ENCODE measurements at regions not wholly inside any gene's neighbourhood (a gene's known extent, or its start where the extent isn't known, plus 50 kb on each side); places are given as distances from the start of the nearest gene placed in this dataset.
"Not testable (repeated sequence)": the region's sequence is repeated elsewhere in the genome, so short reads cannot be mapped to it uniquely, and the experiment has no call there.

- H3K36me3 Mint-ChIP-seq (ENCODE audit: unreplicated experiment): no peaks in the 10 kb centered on the region
- no peak overlapping the region for H3K27ac Mint-ChIP-seq (ENCODE audit: unreplicated experiment)
- no peak for TF ChIP-seq CTCF (IDR thresholded peaks at IDR 0.05)
- no peak for DNase-seq (ENCODE audit: extremely low spot score, unreplicated experiment)
- H3K9me3 Mint-ChIP-seq (ENCODE audit: unreplicated experiment): no peaks in the 10 kb centered on the region
- H3K4me3 Mint-ChIP-seq (ENCODE audit: unreplicated experiment): no peak overlapping the region
- H3K4me1 Mint-ChIP-seq (ENCODE audit: unreplicated experiment): no peaks in the 10 kb centered on the region
- peaks cover 14% of the 10 kb centered on the region for H3K27me3 Mint-ChIP-seq (ENCODE audit: unreplicated experiment)
Observed at GRCh38 chr12:78284417-78284816, 453.7 kb downstream of the NAV3 start.

- no peak for TF ChIP-seq CTCF (IDR thresholded peaks at IDR 0.05)
- Mint-ChIP-seq H3K4me3 (ENCODE audit: unreplicated experiment) (peak overlapping the region; percentile 5), H3K27me3 (ENCODE audit: unreplicated experiment) (no peaks in the 10 kb centered on the region), H3K36me3 (ENCODE audit: unreplicated experiment) (no peaks in the 10 kb centered on the region), H3K9me3 (ENCODE audit: unreplicated experiment) (no peaks in the 10 kb centered on the region), H3K4me1 (ENCODE audit: unreplicated experiment) (peaks cover 34% of the 10 kb centered on the region), H3K27ac (ENCODE audit: unreplicated experiment) (peak overlapping the region; percentile 81)
- DNase-seq (ENCODE audit: extremely low spot score, unreplicated experiment): no peak
Observed at GRCh38 chr12:78290606-78291345, 460.1 kb downstream of the NAV3 start.

- peaks cover 34% of the 10 kb centered on the region for H3K4me1 Mint-ChIP-seq (ENCODE audit: unreplicated experiment)
- H3K36me3 Mint-ChIP-seq (ENCODE audit: unreplicated experiment): no peaks in the 10 kb centered on the region
- no peak overlapping the region for H3K27ac Mint-ChIP-seq (ENCODE audit: unreplicated experiment)
- H3K4me3 Mint-ChIP-seq (ENCODE audit: unreplicated experiment): no peak overlapping the region
- no peaks in the 10 kb centered on the region for H3K27me3 Mint-ChIP-seq (ENCODE audit: unreplicated experiment)
- no peak for TF ChIP-seq CTCF (IDR thresholded peaks at IDR 0.05)
- no peaks in the 10 kb centered on the region for H3K9me3 Mint-ChIP-seq (ENCODE audit: unreplicated experiment)
- DNase-seq (ENCODE audit: extremely low spot score, unreplicated experiment): no peak
Observed at GRCh38 chr12:78293059-78293686, 462.5 kb downstream of the NAV3 start.

- not testable (repeated sequence) for H3K27me3 Mint-ChIP-seq (ENCODE audit: unreplicated experiment); H3K27ac Mint-ChIP-seq (ENCODE audit: unreplicated experiment); H3K4me3 Mint-ChIP-seq (ENCODE audit: unreplicated experiment); H3K4me1 Mint-ChIP-seq (ENCODE audit: unreplicated experiment); H3K9me3 Mint-ChIP-seq (ENCODE audit: unreplicated experiment); DNase-seq (ENCODE audit: extremely low spot score, unreplicated experiment); H3K36me3 Mint-ChIP-seq (ENCODE audit: unreplicated experiment)
Observed at GRCh38 chr12:78301282-78301681, 470.6 kb downstream of the NAV3 start.

GRCh38 chr12:78305808-78306207 lies 475.1 kb downstream of the NAV3 start:
- Mint-ChIP-seq H3K4me1 (ENCODE audit: unreplicated experiment) (peaks cover 4% of the 10 kb centered on the region), H3K9me3 (ENCODE audit: unreplicated experiment) (no peaks in the 10 kb centered on the region), H3K27me3 (ENCODE audit: unreplicated experiment) (peaks cover 4% of the 10 kb centered on the region), H3K27ac (ENCODE audit: unreplicated experiment) (no peak overlapping the region), H3K36me3 (ENCODE audit: unreplicated experiment) (no peaks in the 10 kb centered on the region), H3K4me3 (ENCODE audit: unreplicated experiment) (no peak overlapping the region)
- no peak for DNase-seq (ENCODE audit: extremely low spot score, unreplicated experiment)
- no peak for TF ChIP-seq CTCF (IDR thresholded peaks at IDR 0.05)

Measured in osteocyte (in vitro differentiated cells).